ENCODE measurements at regions not wholly inside any gene's neighbourhood (a gene's known extent, or its start where the extent isn't known, plus 50 kb on each side); places are given as distances from the start of the nearest gene placed in this dataset.

DNA sequence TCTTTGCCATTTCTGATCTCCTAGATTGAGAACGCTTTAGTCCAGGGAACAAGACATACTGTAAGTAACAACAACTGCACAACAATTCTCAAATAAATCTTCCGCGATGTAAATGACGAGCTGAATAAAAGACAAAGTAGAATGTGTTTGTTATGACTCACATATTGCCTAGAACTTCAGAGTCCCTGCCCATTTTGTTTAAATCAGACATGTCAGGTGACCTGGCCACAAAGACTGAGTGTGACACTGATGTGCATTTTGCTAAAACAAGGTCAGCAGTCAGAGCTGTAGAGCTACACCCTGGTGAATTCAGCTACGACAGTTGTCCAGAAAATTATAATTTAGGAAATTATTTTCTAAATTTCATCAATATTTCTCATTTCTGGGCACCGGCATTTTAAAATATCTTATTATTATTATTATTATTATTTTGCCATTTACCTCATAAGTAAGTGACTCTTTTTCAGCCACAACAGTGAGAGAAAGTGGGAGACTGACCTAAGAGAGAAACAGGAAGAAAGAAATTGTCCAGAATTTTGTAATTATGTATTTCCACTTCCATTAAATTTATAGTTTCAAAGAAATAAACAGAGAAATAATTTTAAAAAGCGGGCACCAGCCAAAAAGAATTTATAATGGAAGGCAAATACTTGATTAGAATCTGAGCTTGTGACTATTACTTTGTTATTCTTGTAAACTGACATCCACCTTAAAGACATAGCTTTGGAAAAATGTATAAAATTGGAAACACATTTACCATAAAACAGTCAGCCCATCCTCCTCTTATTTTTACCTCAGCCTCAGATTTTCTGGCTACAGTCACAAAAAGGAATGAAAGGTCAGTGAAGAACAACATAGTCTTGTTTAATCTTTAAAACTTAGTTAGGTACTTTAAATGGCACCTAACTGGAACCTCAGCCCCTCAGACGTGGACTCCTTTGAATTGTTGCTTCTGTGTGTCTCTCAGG lies 157.0 kb upstream of the CITED2 start (continued):
- TF ChIP-seq FOXM1 (IDR thresholded peaks at IDR 0.05; ENCODE audit: low read depth) = 0 out of 2 replicates have a peak, but pooled peaks have one; percentile 35
- TF ChIP-seq FOXM1 (CRISPR knock-in tag; IDR thresholded peaks at IDR 0.05; ENCODE audit: low read depth) = no peak
- TF ChIP-seq, protein P1, sequence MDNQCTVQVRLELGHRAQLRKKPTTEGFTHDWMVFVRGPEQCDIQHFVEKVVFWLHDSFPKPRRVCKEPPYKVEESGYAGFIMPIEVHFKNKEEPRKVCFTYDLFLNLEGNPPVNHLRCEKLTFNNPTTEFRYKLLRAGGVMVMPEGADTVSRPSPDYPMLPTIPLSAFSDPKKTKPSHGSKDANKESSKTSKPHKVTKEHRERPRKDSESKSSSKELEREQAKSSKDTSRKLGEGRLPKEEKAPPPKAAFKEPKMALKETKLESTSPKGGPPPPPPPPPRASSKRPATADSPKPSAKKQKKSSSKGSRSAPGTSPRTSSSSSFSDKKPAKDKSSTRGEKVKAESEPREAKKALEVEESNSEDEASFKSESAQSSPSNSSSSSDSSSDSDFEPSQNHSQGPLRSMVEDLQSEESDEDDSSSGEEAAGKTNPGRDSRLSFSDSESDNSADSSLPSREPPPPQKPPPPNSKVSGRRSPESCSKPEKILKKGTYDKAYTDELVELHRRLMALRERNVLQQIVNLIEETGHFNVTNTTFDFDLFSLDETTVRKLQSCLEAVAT (IDR thresholded peaks at IDR 0.05) = no peak
- TF ChIP-seq, protein P2, sequence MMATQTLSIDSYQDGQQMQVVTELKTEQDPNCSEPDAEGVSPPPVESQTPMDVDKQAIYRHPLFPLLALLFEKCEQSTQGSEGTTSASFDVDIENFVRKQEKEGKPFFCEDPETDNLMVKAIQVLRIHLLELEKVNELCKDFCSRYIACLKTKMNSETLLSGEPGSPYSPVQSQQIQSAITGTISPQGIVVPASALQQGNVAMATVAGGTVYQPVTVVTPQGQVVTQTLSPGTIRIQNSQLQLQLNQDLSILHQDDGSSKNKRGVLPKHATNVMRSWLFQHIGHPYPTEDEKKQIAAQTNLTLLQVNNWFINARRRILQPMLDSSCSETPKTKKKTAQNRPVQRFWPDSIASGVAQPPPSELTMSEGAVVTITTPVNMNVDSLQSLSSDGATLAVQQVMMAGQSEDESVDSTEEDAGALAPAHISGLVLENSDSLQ (IDR thresholded peaks at IDR 0.05) = peak; percentile 57
- no peak for TF ChIP-seq ZNF3 (CRISPR knock-in tag; IDR thresholded peaks at IDR 0.05)
- TF ChIP-seq, protein P3, sequence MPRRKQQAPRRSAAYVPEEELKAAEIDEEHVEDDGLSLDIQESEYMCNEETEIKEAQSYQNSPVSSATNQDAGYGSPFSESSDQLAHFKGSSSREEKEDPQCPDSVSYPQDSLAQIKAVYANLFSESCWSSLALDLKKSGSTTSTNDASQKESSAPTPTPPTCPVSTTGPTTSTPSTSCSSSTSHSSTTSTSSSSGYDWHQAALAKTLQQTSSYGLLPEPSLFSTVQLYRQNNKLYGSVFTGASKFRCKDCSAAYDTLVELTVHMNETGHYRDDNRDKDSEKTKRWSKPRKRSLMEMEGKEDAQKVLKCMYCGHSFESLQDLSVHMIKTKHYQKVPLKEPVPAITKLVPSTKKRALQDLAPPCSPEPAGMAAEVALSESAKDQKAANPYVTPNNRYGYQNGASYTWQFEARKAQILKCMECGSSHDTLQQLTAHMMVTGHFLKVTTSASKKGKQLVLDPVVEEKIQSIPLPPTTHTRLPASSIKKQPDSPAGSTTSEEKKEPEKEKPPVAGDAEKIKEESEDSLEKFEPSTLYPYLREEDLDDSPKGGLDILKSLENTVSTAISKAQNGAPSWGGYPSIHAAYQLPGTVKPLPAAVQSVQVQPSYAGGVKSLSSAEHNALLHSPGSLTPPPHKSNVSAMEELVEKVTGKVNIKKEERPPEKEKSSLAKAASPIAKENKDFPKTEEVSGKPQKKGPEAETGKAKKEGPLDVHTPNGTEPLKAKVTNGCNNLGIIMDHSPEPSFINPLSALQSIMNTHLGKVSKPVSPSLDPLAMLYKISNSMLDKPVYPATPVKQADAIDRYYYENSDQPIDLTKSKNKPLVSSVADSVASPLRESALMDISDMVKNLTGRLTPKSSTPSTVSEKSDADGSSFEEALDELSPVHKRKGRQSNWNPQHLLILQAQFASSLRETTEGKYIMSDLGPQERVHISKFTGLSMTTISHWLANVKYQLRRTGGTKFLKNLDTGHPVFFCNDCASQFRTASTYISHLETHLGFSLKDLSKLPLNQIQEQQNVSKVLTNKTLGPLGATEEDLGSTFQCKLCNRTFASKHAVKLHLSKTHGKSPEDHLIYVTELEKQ (CRISPR knock-in tag; IDR thresholded peaks at IDR 0.05) = no peak
- TF ChIP-seq RAD51 (IDR thresholded peaks at IDR 0.05; ENCODE audit: borderline replicate concordance, low read depth) = peak; percentile 78
- TF ChIP-seq, protein P4, sequence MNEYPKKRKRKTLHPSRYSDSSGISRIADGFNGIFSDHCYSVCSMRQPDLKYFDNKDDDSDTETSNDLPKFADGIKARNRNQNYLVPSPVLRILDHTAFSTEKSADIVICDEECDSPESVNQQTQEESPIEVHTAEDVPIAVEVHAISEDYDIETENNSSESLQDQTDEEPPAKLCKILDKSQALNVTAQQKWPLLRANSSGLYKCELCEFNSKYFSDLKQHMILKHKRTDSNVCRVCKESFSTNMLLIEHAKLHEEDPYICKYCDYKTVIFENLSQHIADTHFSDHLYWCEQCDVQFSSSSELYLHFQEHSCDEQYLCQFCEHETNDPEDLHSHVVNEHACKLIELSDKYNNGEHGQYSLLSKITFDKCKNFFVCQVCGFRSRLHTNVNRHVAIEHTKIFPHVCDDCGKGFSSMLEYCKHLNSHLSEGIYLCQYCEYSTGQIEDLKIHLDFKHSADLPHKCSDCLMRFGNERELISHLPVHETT (CRISPR knock-in tag; conservative IDR thresholded peaks at IDR 0.05 in 1 of 2, IDR thresholded peaks at IDR 0.05 in 1 of 2) = no peak
- TF ChIP-seq, protein P5, sequence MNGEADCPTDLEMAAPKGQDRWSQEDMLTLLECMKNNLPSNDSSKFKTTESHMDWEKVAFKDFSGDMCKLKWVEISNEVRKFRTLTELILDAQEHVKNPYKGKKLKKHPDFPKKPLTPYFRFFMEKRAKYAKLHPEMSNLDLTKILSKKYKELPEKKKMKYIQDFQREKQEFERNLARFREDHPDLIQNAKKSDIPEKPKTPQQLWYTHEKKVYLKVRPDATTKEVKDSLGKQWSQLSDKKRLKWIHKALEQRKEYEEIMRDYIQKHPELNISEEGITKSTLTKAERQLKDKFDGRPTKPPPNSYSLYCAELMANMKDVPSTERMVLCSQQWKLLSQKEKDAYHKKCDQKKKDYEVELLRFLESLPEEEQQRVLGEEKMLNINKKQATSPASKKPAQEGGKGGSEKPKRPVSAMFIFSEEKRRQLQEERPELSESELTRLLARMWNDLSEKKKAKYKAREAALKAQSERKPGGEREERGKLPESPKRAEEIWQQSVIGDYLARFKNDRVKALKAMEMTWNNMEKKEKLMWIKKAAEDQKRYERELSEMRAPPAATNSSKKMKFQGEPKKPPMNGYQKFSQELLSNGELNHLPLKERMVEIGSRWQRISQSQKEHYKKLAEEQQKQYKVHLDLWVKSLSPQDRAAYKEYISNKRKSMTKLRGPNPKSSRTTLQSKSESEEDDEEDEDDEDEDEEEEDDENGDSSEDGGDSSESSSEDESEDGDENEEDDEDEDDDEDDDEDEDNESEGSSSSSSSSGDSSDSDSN (IDR thresholded peaks at IDR 0.05; ENCODE audit: borderline replicate concordance in 1 of 2, low read depth in 2 of 2, low read length in 2 of 2) = no peak
- TF ChIP-seq, protein P6, sequence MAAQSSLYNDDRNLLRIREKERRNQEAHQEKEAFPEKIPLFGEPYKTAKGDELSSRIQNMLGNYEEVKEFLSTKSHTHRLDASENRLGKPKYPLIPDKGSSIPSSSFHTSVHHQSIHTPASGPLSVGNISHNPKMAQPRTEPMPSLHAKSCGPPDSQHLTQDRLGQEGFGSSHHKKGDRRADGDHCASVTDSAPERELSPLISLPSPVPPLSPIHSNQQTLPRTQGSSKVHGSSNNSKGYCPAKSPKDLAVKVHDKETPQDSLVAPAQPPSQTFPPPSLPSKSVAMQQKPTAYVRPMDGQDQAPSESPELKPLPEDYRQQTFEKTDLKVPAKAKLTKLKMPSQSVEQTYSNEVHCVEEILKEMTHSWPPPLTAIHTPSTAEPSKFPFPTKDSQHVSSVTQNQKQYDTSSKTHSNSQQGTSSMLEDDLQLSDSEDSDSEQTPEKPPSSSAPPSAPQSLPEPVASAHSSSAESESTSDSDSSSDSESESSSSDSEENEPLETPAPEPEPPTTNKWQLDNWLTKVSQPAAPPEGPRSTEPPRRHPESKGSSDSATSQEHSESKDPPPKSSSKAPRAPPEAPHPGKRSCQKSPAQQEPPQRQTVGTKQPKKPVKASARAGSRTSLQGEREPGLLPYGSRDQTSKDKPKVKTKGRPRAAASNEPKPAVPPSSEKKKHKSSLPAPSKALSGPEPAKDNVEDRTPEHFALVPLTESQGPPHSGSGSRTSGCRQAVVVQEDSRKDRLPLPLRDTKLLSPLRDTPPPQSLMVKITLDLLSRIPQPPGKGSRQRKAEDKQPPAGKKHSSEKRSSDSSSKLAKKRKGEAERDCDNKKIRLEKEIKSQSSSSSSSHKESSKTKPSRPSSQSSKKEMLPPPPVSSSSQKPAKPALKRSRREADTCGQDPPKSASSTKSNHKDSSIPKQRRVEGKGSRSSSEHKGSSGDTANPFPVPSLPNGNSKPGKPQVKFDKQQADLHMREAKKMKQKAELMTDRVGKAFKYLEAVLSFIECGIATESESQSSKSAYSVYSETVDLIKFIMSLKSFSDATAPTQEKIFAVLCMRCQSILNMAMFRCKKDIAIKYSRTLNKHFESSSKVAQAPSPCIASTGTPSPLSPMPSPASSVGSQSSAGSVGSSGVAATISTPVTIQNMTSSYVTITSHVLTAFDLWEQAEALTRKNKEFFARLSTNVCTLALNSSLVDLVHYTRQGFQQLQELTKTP (IDR thresholded peaks at IDR 0.05; ENCODE audit: low read depth in 1 of 2, partially characterized antibody in 2 of 2) = no peak

Data from K562 (cell line).